GM10847 (cell line): ENCODE measurements at regions not wholly inside any gene's neighbourhood (a gene's known extent, or its start where the extent isn't known, plus 50 kb on each side); places are given as distances from the start of the nearest gene placed in this dataset.

ENCODE experiments used
- POLR2A ChIP-seq: IDR thresholded peaks from 2 replicates; pipeline ENCODE4 v1.6.1; 2011; ENCODE audit not compliant: insufficient read length; ENCODE audit errors: extremely low read depth

DNA sequence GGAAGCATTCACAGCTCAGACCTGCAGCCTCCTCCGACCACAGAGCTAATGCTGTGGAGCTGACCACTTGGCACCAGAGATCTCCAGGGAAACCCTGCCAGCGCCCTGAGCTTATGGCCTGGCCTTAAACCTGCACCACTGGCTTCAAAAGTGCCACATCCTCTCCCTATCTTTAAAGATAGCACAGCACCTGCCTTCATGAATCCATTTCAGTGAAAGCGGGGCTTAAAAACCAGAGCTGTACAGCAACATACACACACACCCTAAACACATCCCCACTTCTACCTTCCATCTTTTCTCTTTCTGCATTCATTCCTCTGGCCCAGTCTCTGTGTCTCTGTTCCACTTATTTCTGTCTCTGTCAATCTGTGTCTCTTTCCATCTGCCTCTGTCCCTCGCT lies 59.8 kb upstream of the CCDC167 start:
- no peak for TF ChIP-seq POLR2A

DNA sequence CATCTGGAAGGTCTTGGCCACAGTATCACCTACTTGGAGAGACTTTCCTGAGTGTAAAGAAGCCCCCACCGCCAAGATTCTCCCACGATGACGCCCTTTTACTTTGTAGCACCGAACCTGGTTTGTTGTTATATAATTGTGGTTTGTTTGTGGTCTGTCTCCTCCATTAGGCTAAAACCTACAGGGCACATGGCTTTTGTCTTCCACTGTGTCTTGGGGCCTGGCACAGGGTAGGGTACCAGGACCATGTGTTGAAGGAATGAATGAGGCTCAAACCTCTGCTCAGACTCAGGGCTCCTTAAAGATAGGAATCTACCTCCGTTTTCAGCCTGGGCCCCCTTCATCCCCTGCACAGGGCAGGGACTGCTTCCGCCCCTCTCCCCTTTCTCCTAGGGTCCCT lies 59.4 kb upstream of the CCDC167 start:
- no peak for TF ChIP-seq POLR2A

DNA sequence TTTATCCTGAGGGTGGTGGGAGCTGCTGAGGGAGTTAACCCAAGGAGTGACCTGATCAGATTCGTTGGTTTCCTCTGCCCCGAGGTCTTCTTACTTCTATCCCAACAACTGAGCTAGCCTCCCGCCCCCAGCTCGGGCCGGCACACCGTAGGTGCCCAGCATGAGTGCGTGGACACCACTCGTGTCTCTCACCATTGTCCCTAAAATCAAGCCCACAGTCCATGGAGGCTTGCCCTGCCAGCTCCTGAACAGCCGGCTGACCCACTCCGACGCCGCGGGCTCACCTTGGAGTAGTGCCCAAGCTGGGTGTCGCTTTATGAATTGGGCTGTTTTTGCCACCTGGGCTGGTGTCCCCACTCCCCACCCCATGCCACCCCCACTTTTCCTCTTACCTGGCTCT lies 59.0 kb upstream of the CCDC167 start:
- TF ChIP-seq POLR2A: no peak

DNA sequence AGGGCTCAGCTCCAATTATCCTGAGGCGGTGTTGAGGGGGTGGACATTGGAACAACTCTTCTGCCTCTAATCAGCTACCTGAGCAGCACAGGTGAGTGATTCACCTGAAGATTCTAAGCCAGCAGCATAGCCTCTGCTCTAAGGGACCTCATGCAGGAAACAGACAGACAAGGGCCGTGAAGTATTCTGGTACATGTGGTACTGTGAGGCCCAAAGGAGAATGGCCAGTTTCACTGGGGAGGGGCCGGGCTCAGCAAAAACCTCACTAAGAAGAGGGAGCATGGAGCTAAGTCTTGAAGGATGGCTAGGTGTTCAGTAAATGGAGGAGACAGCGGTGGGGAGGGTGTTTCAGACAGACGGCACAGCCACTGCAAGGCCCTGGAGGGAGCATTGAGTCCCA lies 58.5 kb upstream of the CCDC167 start:
- peak; percentile 20 for TF ChIP-seq POLR2A

DNA sequence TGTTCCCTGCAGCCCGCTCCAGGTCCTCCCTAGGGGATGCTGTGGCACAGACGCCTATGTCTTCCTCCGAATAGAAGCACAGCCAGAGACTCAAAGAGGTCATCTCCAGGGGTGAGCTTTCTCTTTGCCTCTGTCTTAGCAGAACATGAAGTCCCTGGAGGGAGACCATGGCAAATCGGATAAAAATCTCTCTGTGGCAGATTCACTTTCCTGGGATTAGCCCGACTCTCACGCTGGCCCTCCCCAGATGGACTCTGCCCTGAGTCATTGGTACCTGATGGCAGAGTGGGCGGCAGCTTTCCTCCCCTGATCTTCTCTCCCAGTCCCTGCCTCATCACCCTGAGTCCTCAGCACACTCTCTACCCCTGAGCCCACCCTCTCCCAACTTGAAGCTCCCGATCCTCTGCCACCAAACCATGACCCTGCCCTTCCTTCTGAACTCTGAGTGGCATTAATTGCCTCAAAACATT lies 58.0 kb upstream of the CCDC167 start:
- no peak for TF ChIP-seq POLR2A

DNA sequence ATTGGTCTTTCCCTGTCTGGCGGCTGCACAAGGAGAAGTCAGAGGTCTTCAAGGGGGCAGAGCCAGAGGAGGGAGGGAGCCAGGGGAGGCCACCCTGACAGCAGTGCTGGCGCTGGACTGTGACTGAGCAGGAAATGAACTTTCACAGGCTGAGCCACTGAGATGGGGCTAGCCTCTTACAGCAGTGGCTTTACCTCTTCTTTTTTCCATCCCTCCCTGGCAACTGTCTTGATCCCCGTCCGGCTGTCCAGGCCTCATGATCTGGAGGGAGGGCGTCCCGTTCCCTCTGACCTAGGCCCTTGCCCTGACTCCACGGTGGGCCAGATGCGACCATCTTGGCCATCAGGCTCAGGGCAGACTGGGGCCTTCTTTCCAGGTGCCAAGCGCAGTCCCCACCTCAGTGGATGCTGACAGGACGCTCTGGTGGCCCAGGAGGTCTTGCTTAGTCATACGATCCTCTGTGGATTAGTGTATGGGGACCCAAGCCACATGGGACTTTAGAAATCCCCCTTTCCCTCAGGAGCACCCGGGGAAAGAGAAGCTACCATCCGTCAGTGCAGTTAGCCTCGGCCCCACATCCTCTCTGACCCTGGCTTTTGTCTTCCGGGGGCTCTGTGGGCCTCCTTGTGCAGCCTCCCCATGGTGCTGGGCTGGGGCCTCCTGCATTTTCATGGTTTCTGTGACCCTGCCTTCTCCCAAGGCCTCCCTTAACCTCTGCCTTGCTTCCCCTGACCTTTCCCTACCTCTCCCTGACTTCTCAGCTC lies 57.4 kb upstream of the CCDC167 start:
- TF ChIP-seq POLR2A: no peak

DNA sequence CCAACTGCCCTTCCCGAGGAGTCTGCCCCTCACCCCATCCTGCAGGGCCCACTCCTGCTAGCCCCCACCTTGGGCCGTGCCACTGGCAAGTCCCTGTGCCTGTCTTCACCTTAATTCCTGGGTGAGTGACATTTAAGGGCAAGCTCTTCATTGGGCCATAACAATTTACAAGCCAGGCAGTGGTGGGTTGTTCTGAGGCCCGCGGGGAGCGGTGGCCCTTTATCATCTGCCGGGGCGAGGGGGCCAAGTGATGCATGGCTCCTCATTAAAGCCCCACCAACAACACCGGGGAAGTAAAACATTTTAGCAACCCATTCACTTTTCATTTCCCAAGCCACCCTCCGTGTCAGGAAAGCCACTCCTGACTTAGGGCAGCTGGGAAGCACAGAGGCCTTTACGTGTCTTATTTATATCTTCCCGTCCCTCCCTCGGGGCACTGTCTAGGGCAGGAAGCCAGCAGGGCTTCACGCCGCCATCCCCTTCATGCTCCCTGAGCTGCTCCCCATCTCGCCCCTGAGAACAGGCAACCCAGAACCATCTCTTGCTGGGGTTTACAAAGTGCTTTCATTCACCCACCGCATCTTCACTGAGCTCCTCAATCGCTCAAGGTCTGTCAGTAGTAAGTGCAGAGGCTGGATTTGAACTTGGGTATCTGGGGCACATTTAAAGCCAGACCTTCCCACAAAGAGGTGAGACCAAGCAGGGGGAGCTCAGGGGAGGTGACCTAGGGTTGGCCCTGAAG lies 55.5 kb upstream of the CCDC167 start:
- TF ChIP-seq POLR2A: no peak

DNA sequence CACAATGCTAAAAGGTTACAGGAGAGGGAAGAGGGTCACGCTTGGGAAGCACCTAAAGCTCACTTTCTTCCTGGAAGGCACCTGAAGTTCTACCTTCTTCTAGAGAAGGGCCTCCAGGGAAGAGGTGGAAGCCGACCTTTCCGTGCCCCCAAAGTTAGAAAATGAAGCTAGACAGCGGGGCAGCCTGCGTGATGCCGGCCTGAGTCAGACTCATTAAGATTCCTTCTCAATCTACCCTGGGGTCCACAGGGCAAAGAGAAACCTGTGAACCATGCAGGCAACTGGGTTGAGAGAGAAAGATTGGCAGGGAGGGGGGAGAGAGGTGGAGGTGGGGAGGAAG lies 54.8 kb upstream of the CCDC167 start:
- no peak for TF ChIP-seq POLR2A

DNA sequence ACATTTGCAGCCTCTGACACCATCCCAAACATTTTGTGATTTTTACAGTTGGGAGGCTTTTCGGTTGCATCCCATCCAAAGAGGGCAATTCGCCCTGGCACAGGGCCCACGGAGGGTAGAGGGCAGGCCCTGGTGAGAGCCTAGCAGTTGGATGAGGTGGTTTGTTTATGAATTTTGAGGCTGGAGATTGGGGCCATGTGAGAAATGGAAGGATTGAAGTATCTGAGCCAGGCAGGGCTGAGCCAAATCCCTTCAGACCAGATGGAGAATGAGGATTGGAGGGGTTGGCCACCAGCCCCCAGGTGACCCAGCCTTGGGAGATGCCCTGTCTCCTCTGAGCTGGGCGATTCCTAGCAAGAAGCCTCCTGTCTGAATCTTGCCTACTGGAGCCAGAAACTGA lies 52.6 kb upstream of the CCDC167 start:
- TF ChIP-seq POLR2A: no peak

DNA sequence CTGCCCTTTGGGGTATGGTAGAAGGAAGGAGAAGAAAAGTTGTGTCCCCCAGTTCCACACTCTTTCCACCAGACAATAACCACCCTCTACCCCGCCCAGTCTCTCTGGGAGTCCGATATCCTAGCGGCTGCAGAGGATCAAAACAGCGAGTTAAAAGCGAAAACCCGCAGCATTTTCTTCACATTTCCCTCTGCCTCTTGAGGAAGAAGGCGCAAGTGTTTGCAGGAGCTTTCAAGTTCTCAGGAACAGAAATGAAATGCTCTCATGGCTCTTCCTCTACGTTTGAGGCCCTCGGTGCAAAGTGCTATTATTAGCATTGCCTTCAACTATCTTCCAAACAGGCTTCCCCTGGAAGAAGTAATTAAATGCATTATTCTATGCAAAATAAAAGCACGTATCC lies 52.2 kb upstream of the CCDC167 start:
- no peak for TF ChIP-seq POLR2A

DNA sequence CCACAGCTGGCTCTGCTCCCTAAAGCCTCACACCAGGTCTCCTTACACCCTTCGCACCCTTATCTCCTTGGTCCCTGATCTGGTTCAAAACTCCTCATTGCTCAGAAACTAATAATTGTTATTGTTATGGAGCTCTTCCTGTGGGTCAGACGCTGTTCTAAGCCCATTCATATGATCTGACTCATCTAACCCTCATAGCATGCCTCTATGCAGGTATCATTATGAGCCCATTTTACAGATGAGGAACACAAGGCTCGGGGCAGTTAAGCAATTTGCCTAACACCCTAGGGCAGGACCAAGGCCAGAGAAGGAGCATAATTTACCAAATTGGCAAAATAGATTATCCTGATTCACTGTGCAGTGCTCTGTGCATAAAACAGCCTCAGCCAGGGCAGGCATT lies 51.8 kb upstream of the CCDC167 start:
- no peak for TF ChIP-seq POLR2A

DNA sequence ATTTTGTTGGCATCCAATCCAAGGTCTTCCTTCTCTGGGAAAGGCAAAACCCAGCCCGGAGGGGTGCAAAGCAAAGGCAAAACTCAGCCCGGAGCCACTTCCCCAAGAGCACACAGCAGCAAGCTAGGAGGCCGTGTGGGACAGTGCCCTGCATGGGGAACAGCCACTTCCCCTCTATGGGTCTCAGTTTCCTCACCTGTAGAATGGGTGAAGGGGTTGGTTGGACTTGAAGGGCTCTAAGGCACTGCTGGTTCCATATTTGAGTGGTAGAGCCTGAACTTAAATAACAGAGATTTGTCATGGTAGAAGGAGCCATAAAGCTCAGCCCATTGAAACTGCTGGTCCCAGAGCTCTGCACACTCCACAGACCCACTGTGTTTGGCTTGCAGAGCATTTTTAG lies 51.3 kb upstream of the CCDC167 start:
- no peak for TF ChIP-seq POLR2A

DNA sequence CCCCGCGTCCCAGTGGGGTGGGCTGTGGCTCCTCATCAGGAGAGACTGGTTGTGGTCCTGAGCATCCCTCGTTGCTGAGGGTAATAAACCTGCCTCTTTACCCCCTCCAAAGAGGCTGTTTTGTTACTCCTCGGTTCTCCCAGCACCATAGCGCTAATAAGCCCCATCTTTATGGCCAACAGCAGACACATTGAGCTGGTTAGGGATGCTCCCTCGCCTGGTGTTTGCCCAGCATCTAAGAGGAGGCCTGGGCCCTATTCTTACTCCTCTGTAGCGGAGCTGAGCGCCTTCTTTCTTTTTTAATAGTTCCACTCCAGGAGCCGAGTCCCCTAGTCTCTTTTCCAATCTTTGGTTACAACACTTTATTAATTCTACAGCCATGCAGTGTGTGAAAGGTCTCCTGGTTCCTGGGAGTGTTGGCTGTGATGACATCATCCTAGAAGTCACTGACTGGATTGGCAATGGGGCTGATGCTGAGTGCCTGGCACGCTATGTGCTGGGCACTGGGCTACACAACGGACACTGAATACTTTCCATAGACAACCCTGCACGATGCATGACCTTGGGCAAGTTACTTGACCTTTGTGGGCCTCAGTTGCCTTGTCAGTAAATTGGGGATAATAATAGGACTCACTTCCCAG lies 50.6 kb upstream of the CCDC167 start:
- TF ChIP-seq POLR2A: no peak

DNA sequence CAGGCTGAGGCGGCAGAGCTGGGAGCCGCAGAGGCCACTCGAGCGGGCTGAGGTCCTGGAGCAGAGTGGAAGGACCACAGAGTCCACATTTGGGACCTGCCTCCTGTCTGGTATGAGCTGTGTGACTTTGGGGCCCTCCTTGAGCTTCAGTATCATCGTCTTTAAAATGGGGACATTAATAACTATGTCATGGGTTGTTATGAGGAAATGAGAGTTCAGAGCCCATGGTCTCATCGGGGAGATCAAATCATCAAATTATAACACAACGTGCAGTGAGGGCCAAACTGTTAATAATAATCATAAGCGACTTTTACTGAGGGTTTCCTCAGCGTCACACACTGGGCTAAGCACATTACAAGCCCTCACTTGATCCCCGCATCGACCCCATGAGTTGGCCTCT lies 49.9 kb upstream of the CCDC167 start:
- no peak for TF ChIP-seq POLR2A
